ENCODE measurements at regions not wholly inside any gene's neighbourhood (a gene's known extent, or its start where the extent isn't known, plus 50 kb on each side); places are given as distances from the start of the nearest gene placed in this dataset.

- Histone ChIP-seq H3K4me1 (no peaks in the 10 kb centered on the region), H3K36me3 (no peaks in the 10 kb centered on the region), H3K27me3 (no peaks in the 10 kb centered on the region), H3K27ac (no peak overlapping the region), H3K9me3 (no peaks in the 10 kb centered on the region), H3K4me3 (no peak overlapping the region)
- intact Hi-C loops (cut with DNase I; ENCODE audit: low total_unique reads) = no loop called here
- no peak for DNase-seq
- TF ChIP-seq CTCF (IDR thresholded peaks at IDR 0.05) = no peak
Measured at GRCh38 chr2:66789741-66790140, 354.8 kb downstream of the MEIS1 start.

- intact Hi-C loops (cut with DNase I; ENCODE audit: low total_unique reads) = no loop called here
- no peak for DNase-seq
Measured at GRCh38 chr2:66790651-66791181, 355.8 kb downstream of the MEIS1 start.

GRCh38 chr2:66794070-66794469 lies 359.1 kb downstream of the MEIS1 start:
- no peak for TF ChIP-seq CTCF (IDR thresholded peaks at IDR 0.05)
- no peaks in the 10 kb centered on the region for H3K9me3 ChIP-seq
- H3K36me3 ChIP-seq = no peaks in the 10 kb centered on the region
- intact Hi-C loops (cut with DNase I; ENCODE audit: low total_unique reads) = no loop called here
- no peaks in the 10 kb centered on the region for H3K4me1 ChIP-seq
- no peak for DNase-seq
- H3K27ac ChIP-seq = no peak overlapping the region
- H3K27me3 ChIP-seq = no peaks in the 10 kb centered on the region
- H3K4me3 ChIP-seq = no peak overlapping the region

More at GRCh38 chr2:66790651-66791181, 355.8 kb downstream of the MEIS1 start:
- H3K9me3 ChIP-seq = no peaks in the 10 kb centered on the region
- no peak overlapping the region for H3K4me3 ChIP-seq
- H3K36me3 ChIP-seq = no peaks in the 10 kb centered on the region
- H3K27ac ChIP-seq = no peak overlapping the region
- TF ChIP-seq CTCF (IDR thresholded peaks at IDR 0.05) = no peak
- no peaks in the 10 kb centered on the region for H3K27me3 ChIP-seq
- H3K4me1 ChIP-seq = no peaks in the 10 kb centered on the region

GRCh38 chr2:66794551-66794950 lies 359.6 kb downstream of the MEIS1 start:
- H3K36me3 ChIP-seq = no peaks in the 10 kb centered on the region
- intact Hi-C loops (cut with DNase I; ENCODE audit: low total_unique reads) = no loop called here
- no peak for DNase-seq
- H3K4me3 ChIP-seq = no peak overlapping the region
- no peak overlapping the region for H3K27ac ChIP-seq
- no peaks in the 10 kb centered on the region for H3K27me3 ChIP-seq
- H3K4me1 ChIP-seq = no peaks in the 10 kb centered on the region
- H3K9me3 ChIP-seq = no peaks in the 10 kb centered on the region
- TF ChIP-seq CTCF (IDR thresholded peaks at IDR 0.05) = no peak

GRCh38 chr2:66802877-66803276 lies 368.0 kb downstream of the MEIS1 start:
- H3K27me3 ChIP-seq = no peaks in the 10 kb centered on the region
- no peaks in the 10 kb centered on the region for H3K36me3 ChIP-seq
- no peak for TF ChIP-seq CTCF (IDR thresholded peaks at IDR 0.05)
- H3K27ac ChIP-seq = no peak overlapping the region
- DNase-seq = no peak
- H3K4me1 ChIP-seq = no peaks in the 10 kb centered on the region
- intact Hi-C loops (cut with DNase I; ENCODE audit: low total_unique reads) = no loop called here
- no peak overlapping the region for H3K4me3 ChIP-seq
- no peaks in the 10 kb centered on the region for H3K9me3 ChIP-seq

GRCh38 chr2:66803726-66804125 lies 368.8 kb downstream of the MEIS1 start:
- H3K4me3 ChIP-seq = no peak overlapping the region
- H3K4me1 ChIP-seq = no peaks in the 10 kb centered on the region
- no peaks in the 10 kb centered on the region for H3K36me3 ChIP-seq
- no peak overlapping the region for H3K27ac ChIP-seq
- H3K9me3 ChIP-seq = no peaks in the 10 kb centered on the region
- TF ChIP-seq CTCF (IDR thresholded peaks at IDR 0.05) = no peak
- intact Hi-C loops (cut with DNase I; ENCODE audit: low total_unique reads) = no loop called here
- H3K27me3 ChIP-seq = no peaks in the 10 kb centered on the region
- DNase-seq = no peak

All from tibial artery (tissue), 4 donors.